ENCODE measurements at regions not wholly inside any gene's neighbourhood (a gene's known extent, or its start where the extent isn't known, plus 50 kb on each side); places are given as distances from the start of the nearest gene placed in this dataset.

- no peaks in the 10 kb centered on the region; the same call in 1 of the 2 replicates for H3K9me2 ChIP-seq (replicated peaks; ENCODE audit: insufficient read depth, low read length)
- H3K27ac ChIP-seq (ENCODE audit: low read length) = no peak overlapping the region
- no peaks in the 10 kb centered on the region for H4K20me1 ChIP-seq (ENCODE audit: insufficient read depth, low read depth, low read length)
- H3K9ac ChIP-seq (ENCODE audit: low read length) = no peak overlapping the region
- H3K4me3 ChIP-seq (ENCODE audit: low read length) = no peak overlapping the region
- no peaks in the 10 kb centered on the region for H3K36me3 ChIP-seq (ENCODE audit: insufficient read depth, low read length)
- H3K79me2 ChIP-seq (ENCODE audit: low read length) = no peaks in the 10 kb centered on the region
- H3K27me3 ChIP-seq (ENCODE audit: low read length) = no peaks in the 10 kb centered on the region
- no peak overlapping the region for H2AFZ ChIP-seq (ENCODE audit: low read length)
- no peak overlapping the region for H3K4me2 ChIP-seq (ENCODE audit: low read depth, low read length, poor library complexity, severe bottlenecking)
- H3K9me3 ChIP-seq (ENCODE audit: low read length) = no peaks in the 10 kb centered on the region
- DNase-seq = peak; percentile 59
- no peaks in the 10 kb centered on the region for H3K4me1 ChIP-seq (ENCODE audit: low read length)
Observed at GRCh38 chr6:100968949-100969348, 87.8 kb upstream of the ASCC3 start.

GRCh38 chr6:100979267-100979666, 98.1 kb upstream of the ASCC3 start:
- no peaks in the 10 kb centered on the region for H3K9me3 ChIP-seq (ENCODE audit: low read length)
- no peaks in the 10 kb centered on the region for H3K27me3 ChIP-seq (ENCODE audit: low read length)
- H4K20me1 ChIP-seq (ENCODE audit: insufficient read depth, low read depth, low read length) = no peaks in the 10 kb centered on the region
- no peak overlapping the region for H3K9ac ChIP-seq (ENCODE audit: low read length)
- no peaks in the 10 kb centered on the region for H3K79me2 ChIP-seq (ENCODE audit: low read length)
- H3K9me2 ChIP-seq (replicated peaks; ENCODE audit: insufficient read depth, low read length) = 0 out of 2 replicates have a peak, but pooled peaks cover 3% of the 10 kb centered on the region
- no peak overlapping the region for H2AFZ ChIP-seq (ENCODE audit: low read length)
- DNase-seq = no peak
- no peak overlapping the region for H3K4me3 ChIP-seq (ENCODE audit: low read length)
- H3K4me2 ChIP-seq (ENCODE audit: low read depth, low read length, poor library complexity, severe bottlenecking) = no peak overlapping the region
- H3K4me1 ChIP-seq (ENCODE audit: low read length) = no peaks in the 10 kb centered on the region
- H3K27ac ChIP-seq (ENCODE audit: low read length) = no peak overlapping the region
- no peaks in the 10 kb centered on the region for H3K36me3 ChIP-seq (ENCODE audit: insufficient read depth, low read length)

DNA sequence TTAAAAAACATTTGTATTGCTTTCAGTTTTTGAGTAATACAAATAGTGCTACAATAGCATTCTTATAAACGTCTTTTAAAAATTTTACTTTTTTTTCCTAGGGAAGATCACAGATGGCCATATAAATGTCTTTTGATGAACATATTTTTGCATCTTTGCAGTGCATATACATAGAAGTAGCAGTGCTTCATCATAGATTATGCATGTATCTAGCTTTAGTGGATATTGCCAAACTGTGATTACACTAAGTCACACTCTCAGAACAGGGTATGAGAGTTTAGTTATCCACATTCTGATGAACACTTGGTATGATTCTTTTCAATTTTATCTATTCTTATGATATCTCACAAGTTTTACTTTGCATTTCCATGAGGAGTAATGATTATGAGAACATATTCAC, 99.8 kb upstream of the ASCC3 start:
- Histone ChIP-seq H3K9ac (ENCODE audit: low read length) (no peak overlapping the region), H3K27me3 (ENCODE audit: low read length) (no peaks in the 10 kb centered on the region), H3K4me2 (ENCODE audit: low read depth, low read length, poor library complexity, severe bottlenecking) (no peak overlapping the region), H3K9me3 (ENCODE audit: low read length) (no peaks in the 10 kb centered on the region), H4K20me1 (ENCODE audit: insufficient read depth, low read depth, low read length) (no peaks in the 10 kb centered on the region), H3K9me2 (replicated peaks; ENCODE audit: insufficient read depth, low read length) (0 out of 2 replicates have a peak, but pooled peaks cover 3% of the 10 kb centered on the region), H3K79me2 (ENCODE audit: low read length) (no peaks in the 10 kb centered on the region), H3K36me3 (ENCODE audit: insufficient read depth, low read length) (no peaks in the 10 kb centered on the region), H3K4me3 (ENCODE audit: low read length) (no peak overlapping the region), H2AFZ (ENCODE audit: low read length) (no peak overlapping the region), H3K27ac (ENCODE audit: low read length) (no peak overlapping the region), H3K4me1 (ENCODE audit: low read length) (no peaks in the 10 kb centered on the region)
- no peak for DNase-seq

- H2AFZ ChIP-seq (ENCODE audit: low read length) = no peak overlapping the region
- DNase-seq = no peak
- H3K36me3 ChIP-seq (ENCODE audit: insufficient read depth, low read length) = no peaks in the 10 kb centered on the region
- no peaks in the 10 kb centered on the region for H3K4me1 ChIP-seq (ENCODE audit: low read length)
- no peak overlapping the region for H3K4me2 ChIP-seq (ENCODE audit: low read depth, low read length, poor library complexity, severe bottlenecking)
- no peaks in the 10 kb centered on the region for H4K20me1 ChIP-seq (ENCODE audit: insufficient read depth, low read depth, low read length)
- no peaks in the 10 kb centered on the region for H3K27me3 ChIP-seq (ENCODE audit: low read length)
- no peaks in the 10 kb centered on the region for H3K9me3 ChIP-seq (ENCODE audit: low read length)
- H3K27ac ChIP-seq (ENCODE audit: low read length) = no peak overlapping the region
- no peak overlapping the region for H3K9ac ChIP-seq (ENCODE audit: low read length)
- H3K4me3 ChIP-seq (ENCODE audit: low read length) = no peak overlapping the region
- 0 out of 2 replicates have a peak, but pooled peaks cover 3% of the 10 kb centered on the region for H3K9me2 ChIP-seq (replicated peaks; ENCODE audit: insufficient read depth, low read length)
- H3K79me2 ChIP-seq (ENCODE audit: low read length) = no peaks in the 10 kb centered on the region
Observed at GRCh38 chr6:100986921-100987320, 105.8 kb upstream of the ASCC3 start.

DNA sequence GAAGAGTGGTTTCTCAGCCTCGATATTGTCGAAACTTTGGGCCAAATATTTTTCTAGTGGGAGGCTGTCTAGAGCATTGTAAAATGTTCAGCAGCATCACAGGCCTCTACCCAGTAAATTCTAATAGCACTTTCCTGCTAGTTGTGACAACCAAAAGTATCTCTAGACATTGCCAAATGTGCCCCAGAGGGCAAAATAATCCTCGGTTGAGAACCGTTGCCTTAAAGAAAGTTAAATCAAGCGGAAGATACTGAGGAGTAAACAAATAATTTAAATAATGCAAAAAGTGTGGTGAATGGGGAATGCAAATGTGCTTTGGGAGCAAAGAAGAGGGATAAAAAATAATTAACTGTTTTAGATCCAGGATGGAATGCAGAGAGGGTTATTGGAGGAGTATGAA, 106.4 kb upstream of the ASCC3 start:
- Histone ChIP-seq H3K4me1 (ENCODE audit: low read length) (no peaks in the 10 kb centered on the region), H3K9me2 (replicated peaks; ENCODE audit: insufficient read depth, low read length) (0 out of 2 replicates have a peak, but pooled peaks cover 3% of the 10 kb centered on the region), H3K27me3 (ENCODE audit: low read length) (no peaks in the 10 kb centered on the region), H3K4me2 (ENCODE audit: low read depth, low read length, poor library complexity, severe bottlenecking) (no peak overlapping the region), H3K36me3 (ENCODE audit: insufficient read depth, low read length) (no peaks in the 10 kb centered on the region), H3K9ac (ENCODE audit: low read length) (no peak overlapping the region), H2AFZ (ENCODE audit: low read length) (no peak overlapping the region), H3K9me3 (ENCODE audit: low read length) (no peaks in the 10 kb centered on the region), H3K4me3 (ENCODE audit: low read length) (no peak overlapping the region), H4K20me1 (ENCODE audit: insufficient read depth, low read depth, low read length) (no peaks in the 10 kb centered on the region), H3K79me2 (ENCODE audit: low read length) (no peaks in the 10 kb centered on the region), H3K27ac (ENCODE audit: low read length) (no peak overlapping the region)
- DNase-seq = no peak

DNA sequence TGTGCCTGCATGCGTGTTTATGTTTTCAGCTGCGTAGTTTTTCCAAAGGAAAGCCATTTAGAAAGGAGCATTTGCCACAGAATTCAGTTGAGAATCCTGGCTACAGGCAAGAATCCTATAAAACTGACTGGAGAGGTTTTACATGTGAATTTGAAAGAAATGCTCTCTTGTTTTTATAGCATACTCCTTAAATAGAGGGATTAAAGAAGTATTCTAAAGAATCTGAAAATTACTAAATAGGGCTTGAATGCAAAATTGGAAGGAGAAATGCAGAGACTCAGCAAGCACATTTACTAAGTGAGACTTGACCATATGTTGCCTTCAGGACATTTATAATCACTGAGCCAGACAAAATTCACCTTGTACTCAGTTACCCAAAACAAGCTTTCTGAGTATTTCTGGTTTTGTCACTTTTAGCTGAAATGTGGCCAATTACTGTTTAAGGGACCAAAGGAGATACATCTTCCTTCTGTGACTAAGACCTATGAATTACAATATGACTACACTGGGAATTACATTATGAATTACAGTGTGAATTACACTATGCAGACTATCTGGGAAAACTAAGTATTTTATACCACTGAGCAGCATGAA, 107.4 kb upstream of the ASCC3 start:
- no peak overlapping the region for H3K9ac ChIP-seq (ENCODE audit: low read length)
- no peaks in the 10 kb centered on the region for H4K20me1 ChIP-seq (ENCODE audit: insufficient read depth, low read depth, low read length)
- DNase-seq = no peak
- H3K9me2 ChIP-seq (replicated peaks; ENCODE audit: insufficient read depth, low read length) = 0 out of 2 replicates have a peak, but pooled peaks cover 3% of the 10 kb centered on the region
- H3K4me2 ChIP-seq (ENCODE audit: low read depth, low read length, poor library complexity, severe bottlenecking) = no peak overlapping the region
- no peak overlapping the region for H3K4me3 ChIP-seq (ENCODE audit: low read length)
- H3K27me3 ChIP-seq (ENCODE audit: low read length) = no peaks in the 10 kb centered on the region
- H3K4me1 ChIP-seq (ENCODE audit: low read length) = no peaks in the 10 kb centered on the region
- H3K79me2 ChIP-seq (ENCODE audit: low read length) = no peaks in the 10 kb centered on the region
- no peaks in the 10 kb centered on the region for H3K36me3 ChIP-seq (ENCODE audit: insufficient read depth, low read length)
- H3K27ac ChIP-seq (ENCODE audit: low read length) = no peak overlapping the region
- H2AFZ ChIP-seq (ENCODE audit: low read length) = no peak overlapping the region
- no peaks in the 10 kb centered on the region for H3K9me3 ChIP-seq (ENCODE audit: low read length)

GRCh38 chr6:100990070-100990469, 108.9 kb upstream of the ASCC3 start:
- Histone ChIP-seq H3K9ac (ENCODE audit: low read length) (no peak overlapping the region), H3K36me3 (ENCODE audit: insufficient read depth, low read length) (no peaks in the 10 kb centered on the region), H3K4me3 (ENCODE audit: low read length) (no peak overlapping the region), H3K79me2 (ENCODE audit: low read length) (no peaks in the 10 kb centered on the region), H2AFZ (ENCODE audit: low read length) (no peak overlapping the region), H3K4me1 (ENCODE audit: low read length) (no peaks in the 10 kb centered on the region), H3K9me3 (ENCODE audit: low read length) (no peaks in the 10 kb centered on the region), H3K27me3 (ENCODE audit: low read length) (no peaks in the 10 kb centered on the region), H3K27ac (ENCODE audit: low read length) (no peak overlapping the region), H3K9me2 (replicated peaks; ENCODE audit: insufficient read depth, low read length) (no peaks in the 10 kb centered on the region), H3K4me2 (ENCODE audit: low read depth, low read length, poor library complexity, severe bottlenecking) (no peak overlapping the region), H4K20me1 (ENCODE audit: insufficient read depth, low read depth, low read length) (no peaks in the 10 kb centered on the region)
- no peak for DNase-seq

- no peaks in the 10 kb centered on the region for H3K36me3 ChIP-seq (ENCODE audit: insufficient read depth, low read length)
- no peaks in the 10 kb centered on the region for H4K20me1 ChIP-seq (ENCODE audit: insufficient read depth, low read depth, low read length)
- H3K4me2 ChIP-seq (ENCODE audit: low read depth, low read length, poor library complexity, severe bottlenecking) = no peak overlapping the region
- H2AFZ ChIP-seq (ENCODE audit: low read length) = no peak overlapping the region
- no peak overlapping the region for H3K9ac ChIP-seq (ENCODE audit: low read length)
- no peaks in the 10 kb centered on the region for H3K79me2 ChIP-seq (ENCODE audit: low read length)
- no peaks in the 10 kb centered on the region for H3K4me1 ChIP-seq (ENCODE audit: low read length)
- H3K27ac ChIP-seq (ENCODE audit: low read length) = no peak overlapping the region
- no peak for DNase-seq
- no peaks in the 10 kb centered on the region for H3K9me3 ChIP-seq (ENCODE audit: low read length)
- H3K9me2 ChIP-seq (replicated peaks; ENCODE audit: insufficient read depth, low read length) = no peaks in the 10 kb centered on the region
- no peaks in the 10 kb centered on the region for H3K27me3 ChIP-seq (ENCODE audit: low read length)
- no peak overlapping the region for H3K4me3 ChIP-seq (ENCODE audit: low read length)
Observed at GRCh38 chr6:100996409-100996808, 115.3 kb upstream of the ASCC3 start.

All from Karpas-422 (cell line).